ENCODE measurements at regions not wholly inside any gene's neighbourhood (a gene's known extent, or its start where the extent isn't known, plus 50 kb on each side); places are given as distances from the start of the nearest gene placed in this dataset.

DNA sequence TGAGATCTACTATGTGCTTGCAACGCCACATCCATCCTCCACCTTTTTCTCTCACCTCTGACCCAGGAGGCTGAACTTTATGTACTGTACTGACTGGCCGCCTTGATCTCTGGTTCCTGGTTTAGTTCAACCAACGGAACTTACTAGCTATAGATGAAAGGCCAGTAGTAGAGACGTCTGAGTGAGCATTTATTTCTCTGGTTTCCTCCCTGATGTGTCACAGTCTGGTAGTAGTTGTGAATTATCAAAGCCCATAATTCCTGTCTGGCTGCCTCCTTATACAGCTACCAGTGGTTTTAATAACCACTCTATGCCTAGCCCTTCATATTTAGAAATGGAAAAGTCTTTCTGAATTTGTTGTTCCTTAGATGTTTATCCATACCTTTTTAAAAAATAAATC, 64.7 kb downstream of the POM121L12 start:
- H3K27ac ChIP-seq (replicated peaks), result no peak overlapping the region
- H3K4me3 ChIP-seq (replicated peaks; ENCODE audit: insufficient read depth, low read length), result no peak overlapping the region
- DNase-seq (ENCODE audit: low read depth in 1 of 2, low spot score in 1 of 2), result no peak
- TF ChIP-seq, protein P1, sequence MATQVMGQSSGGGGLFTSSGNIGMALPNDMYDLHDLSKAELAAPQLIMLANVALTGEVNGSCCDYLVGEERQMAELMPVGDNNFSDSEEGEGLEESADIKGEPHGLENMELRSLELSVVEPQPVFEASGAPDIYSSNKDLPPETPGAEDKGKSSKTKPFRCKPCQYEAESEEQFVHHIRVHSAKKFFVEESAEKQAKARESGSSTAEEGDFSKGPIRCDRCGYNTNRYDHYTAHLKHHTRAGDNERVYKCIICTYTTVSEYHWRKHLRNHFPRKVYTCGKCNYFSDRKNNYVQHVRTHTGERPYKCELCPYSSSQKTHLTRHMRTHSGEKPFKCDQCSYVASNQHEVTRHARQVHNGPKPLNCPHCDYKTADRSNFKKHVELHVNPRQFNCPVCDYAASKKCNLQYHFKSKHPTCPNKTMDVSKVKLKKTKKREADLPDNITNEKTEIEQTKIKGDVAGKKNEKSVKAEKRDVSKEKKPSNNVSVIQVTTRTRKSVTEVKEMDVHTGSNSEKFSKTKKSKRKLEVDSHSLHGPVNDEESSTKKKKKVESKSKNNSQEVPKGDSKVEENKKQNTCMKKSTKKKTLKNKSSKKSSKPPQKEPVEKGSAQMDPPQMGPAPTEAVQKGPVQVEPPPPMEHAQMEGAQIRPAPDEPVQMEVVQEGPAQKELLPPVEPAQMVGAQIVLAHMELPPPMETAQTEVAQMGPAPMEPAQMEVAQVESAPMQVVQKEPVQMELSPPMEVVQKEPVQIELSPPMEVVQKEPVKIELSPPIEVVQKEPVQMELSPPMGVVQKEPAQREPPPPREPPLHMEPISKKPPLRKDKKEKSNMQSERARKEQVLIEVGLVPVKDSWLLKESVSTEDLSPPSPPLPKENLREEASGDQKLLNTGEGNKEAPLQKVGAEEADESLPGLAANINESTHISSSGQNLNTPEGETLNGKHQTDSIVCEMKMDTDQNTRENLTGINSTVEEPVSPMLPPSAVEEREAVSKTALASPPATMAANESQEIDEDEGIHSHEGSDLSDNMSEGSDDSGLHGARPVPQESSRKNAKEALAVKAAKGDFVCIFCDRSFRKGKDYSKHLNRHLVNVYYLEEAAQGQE (IDR thresholded peaks at IDR 0.05; ENCODE audit: insufficient replicate concordance, low read depth), result no peak
- H3K27me3 ChIP-seq (ENCODE audit: insufficient read depth, poor library complexity, severe bottlenecking), result no peaks in the 10 kb centered on the region

DNA sequence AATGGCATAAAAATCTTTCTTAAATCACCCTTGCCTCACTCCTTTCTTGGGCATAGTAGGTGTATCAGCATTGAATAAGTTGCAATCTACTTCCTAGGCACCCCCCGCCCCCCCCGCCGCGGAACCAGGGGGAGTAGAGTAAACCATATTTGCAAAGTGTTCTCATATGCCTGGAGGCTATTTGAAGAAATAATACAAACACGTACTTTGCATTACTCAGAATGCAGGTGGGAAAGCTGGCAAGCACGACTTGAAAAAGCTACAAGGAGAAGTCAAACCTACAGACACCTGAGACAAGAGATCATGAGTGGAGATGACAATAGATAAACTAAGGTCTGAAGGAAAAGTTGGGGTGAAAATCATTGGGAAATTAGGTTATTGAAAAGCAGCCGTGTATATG, 65.6 kb downstream of the POM121L12 start:
- Histone ChIP-seq H3K27me3 (ENCODE audit: insufficient read depth, poor library complexity, severe bottlenecking) (no peaks in the 10 kb centered on the region), H3K27ac (replicated peaks) (no peak overlapping the region), H3K4me3 (replicated peaks; ENCODE audit: insufficient read depth, low read length) (no peak overlapping the region)
- TF ChIP-seq SPI1 (IDR thresholded peaks at IDR 0.05; ENCODE audit: borderline replicate concordance, low read depth), result no peak
- TF ChIP-seq, protein P1 (IDR thresholded peaks at IDR 0.05; ENCODE audit: insufficient replicate concordance, low read depth), result no peak
- TF ChIP-seq POLR2AphosphoS5 (IDR thresholded peaks at IDR 0.05; ENCODE audit: low read depth), result no peak
- no peak for TF ChIP-seq GABPA (IDR thresholded peaks at IDR 0.05; ENCODE audit: low read depth)
- TF ChIP-seq, protein P2, sequence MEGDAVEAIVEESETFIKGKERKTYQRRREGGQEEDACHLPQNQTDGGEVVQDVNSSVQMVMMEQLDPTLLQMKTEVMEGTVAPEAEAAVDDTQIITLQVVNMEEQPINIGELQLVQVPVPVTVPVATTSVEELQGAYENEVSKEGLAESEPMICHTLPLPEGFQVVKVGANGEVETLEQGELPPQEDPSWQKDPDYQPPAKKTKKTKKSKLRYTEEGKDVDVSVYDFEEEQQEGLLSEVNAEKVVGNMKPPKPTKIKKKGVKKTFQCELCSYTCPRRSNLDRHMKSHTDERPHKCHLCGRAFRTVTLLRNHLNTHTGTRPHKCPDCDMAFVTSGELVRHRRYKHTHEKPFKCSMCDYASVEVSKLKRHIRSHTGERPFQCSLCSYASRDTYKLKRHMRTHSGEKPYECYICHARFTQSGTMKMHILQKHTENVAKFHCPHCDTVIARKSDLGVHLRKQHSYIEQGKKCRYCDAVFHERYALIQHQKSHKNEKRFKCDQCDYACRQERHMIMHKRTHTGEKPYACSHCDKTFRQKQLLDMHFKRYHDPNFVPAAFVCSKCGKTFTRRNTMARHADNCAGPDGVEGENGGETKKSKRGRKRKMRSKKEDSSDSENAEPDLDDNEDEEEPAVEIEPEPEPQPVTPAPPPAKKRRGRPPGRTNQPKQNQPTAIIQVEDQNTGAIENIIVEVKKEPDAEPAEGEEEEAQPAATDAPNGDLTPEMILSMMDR (IDR thresholded peaks at IDR 0.05; ENCODE audit: insufficient read depth, low read length), result no peak
- no peak for DNase-seq (ENCODE audit: low read depth in 1 of 2, low spot score in 1 of 2)

DNA sequence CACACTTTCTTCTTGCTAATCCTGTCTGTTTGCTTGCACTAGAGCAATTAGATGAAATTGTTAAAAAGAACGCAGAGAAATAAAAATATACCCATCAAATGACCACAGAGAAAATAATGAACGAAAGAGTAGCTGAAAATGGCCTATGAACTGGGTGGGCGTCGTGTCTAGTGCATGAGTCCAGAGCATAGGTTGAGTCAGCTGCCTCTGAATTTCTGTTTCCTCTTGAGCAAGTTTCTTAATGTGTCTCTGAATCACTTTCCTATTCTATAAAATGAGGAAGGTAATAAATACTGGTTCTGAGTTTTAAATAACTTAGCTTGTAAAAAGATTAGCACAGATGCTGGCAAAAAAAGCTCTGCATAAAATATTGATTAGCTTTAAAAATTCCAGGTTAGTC, 75.0 kb downstream of the POM121L12 start:
- TF ChIP-seq, protein P1 (IDR thresholded peaks at IDR 0.05; ENCODE audit: insufficient replicate concordance, low read depth), result no peak
- TF ChIP-seq, protein P2 (IDR thresholded peaks at IDR 0.05; ENCODE audit: insufficient read depth, low read length), result no peak
- TF ChIP-seq POLR2AphosphoS5 (IDR thresholded peaks at IDR 0.05; ENCODE audit: low read depth) (no peak), SPI1 (IDR thresholded peaks at IDR 0.05; ENCODE audit: borderline replicate concordance, low read depth) (no peak), GABPA (IDR thresholded peaks at IDR 0.05; ENCODE audit: low read depth) (no peak)
- Histone ChIP-seq H3K4me3 (replicated peaks; ENCODE audit: insufficient read depth, low read length) (no peak overlapping the region), H3K27ac (replicated peaks) (no peak overlapping the region), H3K27me3 (ENCODE audit: insufficient read depth, poor library complexity, severe bottlenecking) (no peaks in the 10 kb centered on the region)
- no peak for DNase-seq (ENCODE audit: low read depth in 1 of 2, low spot score in 1 of 2)

DNA sequence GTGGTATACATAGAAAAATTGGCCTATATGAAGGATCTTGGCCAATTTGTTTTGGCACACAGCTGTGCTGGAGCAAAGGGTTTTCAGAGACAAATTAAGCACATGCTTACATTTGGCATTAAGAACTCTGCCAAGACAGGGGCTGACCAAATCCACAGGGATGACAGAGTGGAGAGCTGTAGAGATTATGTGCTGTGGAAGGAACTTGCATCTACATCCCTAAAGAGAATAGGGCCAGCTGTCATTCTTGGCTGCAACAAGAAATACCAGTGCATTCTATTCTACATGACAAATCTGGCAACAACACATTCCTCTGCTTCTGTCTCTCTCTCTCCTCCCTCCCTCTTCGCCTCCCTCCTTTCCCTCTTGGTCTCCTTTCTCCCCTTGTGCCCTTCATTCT, 75.6 kb downstream of the POM121L12 start:
- DNase-seq (ENCODE audit: low read depth in 1 of 2, low spot score in 1 of 2), result no peak
- TF ChIP-seq SPI1 (IDR thresholded peaks at IDR 0.05; ENCODE audit: borderline replicate concordance, low read depth) (no peak), POLR2AphosphoS5 (IDR thresholded peaks at IDR 0.05; ENCODE audit: low read depth) (no peak), GABPA (IDR thresholded peaks at IDR 0.05; ENCODE audit: low read depth) (no peak)
- TF ChIP-seq, protein P1 (IDR thresholded peaks at IDR 0.05; ENCODE audit: insufficient replicate concordance, low read depth), result no peak
- TF ChIP-seq, protein P2 (IDR thresholded peaks at IDR 0.05; ENCODE audit: insufficient read depth, low read length), result no peak
- no peaks in the 10 kb centered on the region for H3K27me3 ChIP-seq (ENCODE audit: insufficient read depth, poor library complexity, severe bottlenecking)
- H3K4me3 ChIP-seq (replicated peaks; ENCODE audit: insufficient read depth, low read length), result no peak overlapping the region
- H3K27ac ChIP-seq (replicated peaks), result no peak overlapping the region

All from HL-60 (cell line).